GM19372 (cell line): ENCODE measurements at regions not wholly inside any gene's neighbourhood (a gene's known extent, or its start where the extent isn't known, plus 50 kb on each side); places are given as distances from the start of the nearest gene placed in this dataset.
A peak's percentile ranks its signal among the peaks of the same experiment; 100 is the strongest.
"Not testable (repeated sequence)": the region's sequence is repeated elsewhere in the genome, so short reads cannot be mapped to it uniquely, and the experiment has no call there.

Experiments used
- ATAC-seq: cut with Tn5 transposase; IDR thresholded peaks from one replicate; pipeline ENCODE4 v1.9.1; 2021; ENCODE audit warnings: mild to moderate bottlenecking, low read depth, moderate library complexity; ENCODE audit not compliant: unreplicated experiment

DNA sequence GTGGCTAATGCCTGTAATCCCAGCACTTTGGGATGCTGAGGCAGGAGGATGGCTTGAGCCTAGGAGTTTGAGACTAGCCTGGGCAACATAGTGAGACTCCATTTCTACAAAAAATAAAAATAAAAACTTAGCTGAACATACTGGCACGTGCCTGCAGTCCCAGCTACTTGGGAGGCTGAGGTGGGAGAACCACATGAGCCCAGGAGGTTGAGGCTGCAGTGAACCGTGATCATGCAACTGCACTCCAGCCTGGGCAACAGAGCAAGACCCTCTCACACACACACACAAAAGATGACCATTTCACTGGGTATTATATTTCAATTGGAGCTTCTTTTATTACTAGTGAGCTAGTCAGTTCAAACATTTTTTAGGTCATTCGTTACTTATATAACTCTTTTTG, 116.9 kb upstream of the SLC35F3 start:
- ATAC-seq, result no peak

DNA sequence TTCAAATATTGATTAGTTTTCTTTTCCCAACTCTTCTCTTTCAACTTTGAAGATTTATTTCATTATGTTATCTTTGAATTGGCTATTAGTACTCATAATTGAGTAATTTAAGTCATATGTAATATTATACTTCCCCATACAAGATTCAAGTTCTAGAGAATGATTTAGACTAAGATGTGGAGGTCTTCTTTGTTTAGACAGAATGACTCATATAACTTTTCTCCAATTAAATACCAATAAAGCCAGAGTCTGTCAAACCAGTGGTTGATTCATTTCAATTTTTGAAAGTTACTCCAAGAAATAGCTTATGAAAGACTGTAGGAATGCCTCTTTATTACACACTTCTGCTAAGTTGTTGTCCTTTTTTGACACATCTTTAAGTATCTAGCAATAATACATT, 115.8 kb upstream of the SLC35F3 start:
- ATAC-seq, result no peak

DNA sequence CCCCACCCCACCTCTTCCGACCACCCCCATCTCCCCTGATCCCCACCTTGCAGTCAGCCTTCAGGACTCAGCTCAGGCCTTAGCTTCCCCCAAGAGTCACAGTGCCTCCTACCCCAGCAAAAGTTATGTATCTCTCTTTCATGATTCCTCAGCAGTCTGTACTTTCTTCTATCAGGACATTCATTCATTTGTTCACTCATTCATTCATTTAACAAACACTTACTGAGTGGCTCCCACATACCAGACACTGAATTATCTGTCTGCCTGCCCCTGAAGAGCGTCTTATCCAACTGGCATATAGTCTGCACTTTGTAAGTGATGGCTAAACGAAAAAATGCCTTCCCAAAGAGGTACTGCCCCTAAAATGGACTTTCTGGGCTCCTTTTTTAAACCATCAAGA, 114.4 kb upstream of the SLC35F3 start:
- no peak for ATAC-seq

DNA sequence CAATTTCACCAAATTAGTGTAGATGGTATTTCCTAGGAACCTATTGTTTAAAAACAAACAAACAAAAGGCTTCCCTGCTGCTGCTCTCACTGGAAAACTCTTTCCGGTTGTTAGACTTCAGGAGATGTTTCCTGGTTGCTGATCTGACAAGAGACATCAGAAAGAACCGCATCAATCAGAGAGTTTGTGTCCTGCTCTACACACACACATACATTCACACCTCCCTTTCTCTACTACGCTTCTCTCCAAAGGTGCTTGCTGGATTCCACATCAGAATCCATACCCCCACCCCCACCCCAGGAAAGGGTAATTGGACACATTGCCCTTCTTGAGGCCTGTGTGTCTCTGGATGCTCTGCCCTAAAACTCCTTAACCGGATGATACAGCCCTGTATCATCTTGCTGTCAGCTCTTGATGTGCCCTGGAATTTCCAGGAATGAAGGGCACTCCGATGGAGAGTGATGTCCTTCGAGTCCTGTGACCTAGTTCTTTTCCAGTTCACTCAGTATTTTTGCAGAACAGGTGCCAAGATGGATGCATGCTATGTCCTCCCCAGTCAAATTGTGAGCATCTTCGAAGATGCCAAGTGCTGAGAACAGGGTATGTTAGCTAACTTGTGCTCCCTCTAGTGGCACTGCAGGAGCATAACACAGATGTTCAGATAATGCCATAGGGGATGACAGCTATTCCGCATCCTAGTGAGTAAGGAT, 113.7 kb upstream of the SLC35F3 start:
- ATAC-seq, result peak; percentile 91

DNA sequence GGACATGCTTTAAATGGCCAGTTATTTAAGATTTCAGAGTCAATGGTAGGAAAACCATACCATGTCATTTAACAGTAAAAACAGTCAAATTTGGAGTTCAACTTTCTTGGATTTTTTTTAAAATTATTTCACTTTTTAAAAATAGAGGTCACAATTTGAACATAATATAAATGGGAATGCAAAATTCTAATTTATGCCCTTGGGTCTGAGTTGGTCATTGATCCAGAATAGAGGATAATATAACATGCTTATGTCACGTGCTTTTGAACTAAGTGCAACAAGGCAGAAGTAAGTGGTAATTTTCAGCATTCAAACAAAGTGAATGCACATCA, 113.1 kb upstream of the SLC35F3 start:
- ATAC-seq, result no peak

DNA sequence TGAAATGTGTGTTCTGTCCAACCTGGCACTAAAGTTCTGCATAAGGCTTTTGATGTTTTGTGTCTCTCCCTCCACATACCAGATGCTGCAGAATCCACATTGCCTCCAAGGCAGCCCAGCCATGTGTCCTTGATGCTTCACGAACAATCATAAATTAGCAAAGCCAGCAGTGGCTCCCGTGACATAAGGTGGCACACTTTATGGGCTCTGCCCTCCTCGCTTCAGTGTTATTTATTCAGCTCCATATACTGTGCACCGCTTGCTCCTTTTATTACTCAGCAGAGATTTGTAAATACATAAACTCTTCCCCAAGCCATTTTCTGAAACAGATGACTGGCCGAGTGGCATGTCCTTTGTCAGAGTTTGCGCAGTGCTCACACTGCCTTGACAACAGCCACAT, 112.8 kb upstream of the SLC35F3 start:
- ATAC-seq, result no peak

DNA sequence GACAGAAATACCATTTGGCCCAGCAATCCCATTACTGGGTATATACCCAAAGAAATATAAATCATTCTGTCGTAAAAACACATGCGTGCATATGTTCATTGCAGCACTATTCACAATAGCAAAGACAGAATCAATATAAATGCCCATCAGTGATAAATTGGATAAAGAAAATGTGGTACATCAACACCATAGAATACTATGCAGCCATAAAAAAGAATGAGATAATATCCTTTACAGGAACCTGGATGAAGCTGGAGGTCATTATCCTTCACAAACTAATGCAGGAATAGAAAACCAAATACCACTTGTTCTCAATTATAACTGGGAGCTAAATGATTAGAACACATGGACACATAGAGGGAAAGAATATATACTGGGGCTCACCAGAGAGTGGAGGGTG, 109.6 kb upstream of the SLC35F3 start:
- no peak for ATAC-seq

DNA sequence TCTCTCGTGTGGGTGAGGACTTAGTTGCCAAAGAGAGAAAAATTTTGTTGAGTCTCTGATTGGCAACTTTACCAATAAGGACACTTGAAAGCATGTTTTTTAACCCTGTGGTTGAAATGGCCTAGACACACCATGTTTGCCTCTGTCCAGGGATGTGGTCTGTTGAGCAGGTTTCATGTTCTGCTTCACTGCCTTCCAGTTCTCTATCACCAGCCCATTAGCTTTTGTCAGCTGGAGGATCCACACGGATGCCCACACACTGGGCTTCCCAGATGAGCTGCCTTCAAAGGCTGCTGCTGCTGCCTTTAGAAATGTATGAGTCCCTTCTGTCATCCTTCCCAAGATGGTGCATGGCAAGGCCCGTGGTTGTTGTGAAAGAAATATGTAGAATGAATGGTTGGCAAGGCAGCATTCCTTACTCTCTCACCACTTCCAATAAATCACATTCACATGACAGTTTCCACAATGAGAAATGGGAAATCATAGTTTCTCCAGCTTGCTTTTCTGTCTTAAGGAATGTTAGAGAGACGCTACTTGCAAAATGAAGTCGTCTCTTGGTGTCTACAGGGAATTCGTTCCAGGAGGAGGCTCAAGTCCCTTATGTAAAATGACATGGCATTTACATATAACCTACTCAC, 108.2 kb upstream of the SLC35F3 start:
- no peak for ATAC-seq

DNA sequence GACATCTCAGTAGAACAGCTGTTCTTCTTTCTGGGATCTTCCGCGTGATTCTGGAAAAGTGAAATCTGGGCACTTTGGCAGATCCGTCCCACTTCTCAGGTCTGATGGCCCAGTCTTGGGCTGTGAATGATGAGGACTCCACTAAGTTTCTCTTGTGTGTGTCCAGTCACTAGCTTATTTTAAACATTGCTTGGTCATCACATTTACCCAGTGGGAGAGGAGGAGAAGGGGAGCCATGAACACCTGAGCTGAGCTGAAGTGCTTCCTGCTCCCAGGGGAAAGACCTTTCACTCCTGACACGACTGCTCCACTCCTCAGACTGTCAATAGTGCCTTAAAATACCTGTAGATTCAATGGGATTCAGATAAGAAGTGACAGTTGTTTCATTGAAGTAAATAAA, 101.9 kb upstream of the SLC35F3 start:
- ATAC-seq, result no peak

DNA sequence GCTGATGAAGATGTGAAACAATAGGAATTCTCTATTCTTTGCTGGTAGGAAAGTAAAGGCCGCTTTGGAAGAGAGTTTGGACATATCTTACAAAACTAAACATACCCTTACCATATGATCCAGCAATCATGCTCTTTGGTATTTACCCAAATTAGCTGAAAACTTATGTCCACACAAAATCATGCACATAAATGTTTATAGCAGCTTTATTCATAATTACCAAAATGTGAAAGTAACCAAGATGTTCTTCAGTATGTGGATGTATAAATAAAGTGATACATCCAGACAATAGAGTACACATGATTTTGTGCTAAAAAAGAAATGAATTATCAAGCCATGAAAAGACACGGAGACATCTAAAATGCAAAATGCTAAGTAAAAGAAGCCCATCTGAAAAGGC, 98.7 kb upstream of the SLC35F3 start:
- no peak for ATAC-seq

DNA sequence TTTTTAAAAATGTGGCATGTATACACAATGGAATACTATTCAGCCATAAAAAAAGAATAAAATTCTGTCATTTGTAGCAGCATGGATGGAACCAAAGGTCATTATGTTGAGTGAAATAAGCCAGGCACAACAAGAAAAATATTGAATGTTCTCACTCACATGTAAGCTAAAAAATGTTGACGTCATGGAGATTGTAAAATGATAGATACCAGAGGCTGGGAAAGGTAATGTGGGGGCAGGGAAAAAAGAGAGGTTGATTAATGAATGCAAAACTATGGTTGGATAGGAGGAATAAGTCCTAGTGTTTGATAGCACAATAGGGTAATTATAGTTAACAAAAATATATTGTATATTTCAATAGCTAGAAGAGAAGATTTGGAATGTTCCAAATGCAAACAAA, 89.1 kb upstream of the SLC35F3 start:
- no peak for ATAC-seq

DNA sequence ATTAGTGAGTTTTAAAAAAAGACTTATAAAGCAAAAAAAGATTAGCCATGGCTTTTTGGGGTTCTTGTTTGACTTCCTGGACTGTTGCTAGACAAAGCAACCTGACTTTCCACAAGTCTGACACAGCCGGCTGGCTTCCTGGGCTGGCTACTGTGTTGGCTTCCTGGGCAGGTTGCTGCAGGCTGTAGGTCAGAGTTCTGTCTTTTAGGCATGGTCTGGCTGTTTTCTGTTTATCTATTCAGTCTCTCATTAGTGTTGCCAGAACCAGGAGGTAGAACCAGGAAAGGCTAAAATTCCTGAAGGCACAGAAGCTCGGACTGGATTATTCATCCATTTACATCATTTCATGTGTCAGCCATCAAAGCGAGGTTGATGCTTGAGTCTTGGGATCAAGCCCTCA, 88.6 kb upstream of the SLC35F3 start:
- ATAC-seq, result no peak

DNA sequence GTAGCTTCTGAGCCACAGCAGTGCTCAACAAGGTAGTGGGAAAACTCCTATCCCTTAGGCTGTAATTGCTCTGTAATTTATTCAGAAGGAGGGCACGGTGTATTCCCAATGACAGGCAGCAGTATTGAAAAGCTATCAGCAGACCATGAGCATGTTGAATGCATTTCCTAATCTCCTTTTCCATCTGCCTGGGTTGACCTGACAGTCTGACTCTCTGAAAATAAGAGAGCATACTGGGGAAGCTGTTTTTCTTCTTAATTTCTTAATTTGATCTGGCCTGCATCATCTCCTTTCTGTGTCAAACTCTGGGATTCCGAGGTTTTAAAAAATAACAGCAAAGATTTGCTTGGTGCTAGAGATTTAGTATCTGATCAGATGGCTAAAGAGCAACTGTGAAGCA, 88.1 kb upstream of the SLC35F3 start:
- ATAC-seq, result no peak

DNA sequence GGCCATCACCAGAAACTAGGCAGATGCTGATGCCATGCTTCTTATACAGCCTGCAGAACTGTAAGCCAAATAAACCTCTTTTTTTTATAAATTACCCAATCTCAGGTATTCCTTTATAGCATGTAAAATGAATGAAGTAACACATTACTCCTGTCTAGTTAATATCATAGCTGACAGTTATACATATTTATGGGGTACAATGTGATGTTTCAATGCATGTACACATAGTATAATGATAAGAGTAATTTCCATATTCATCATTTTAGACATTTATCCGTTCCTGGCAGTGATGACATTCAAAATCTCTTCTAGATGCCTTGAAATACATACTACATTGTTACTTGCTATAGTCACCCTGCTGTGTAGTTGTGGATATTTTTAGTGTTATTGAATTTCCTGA, 85.4 kb upstream of the SLC35F3 start:
- no peak for ATAC-seq

DNA sequence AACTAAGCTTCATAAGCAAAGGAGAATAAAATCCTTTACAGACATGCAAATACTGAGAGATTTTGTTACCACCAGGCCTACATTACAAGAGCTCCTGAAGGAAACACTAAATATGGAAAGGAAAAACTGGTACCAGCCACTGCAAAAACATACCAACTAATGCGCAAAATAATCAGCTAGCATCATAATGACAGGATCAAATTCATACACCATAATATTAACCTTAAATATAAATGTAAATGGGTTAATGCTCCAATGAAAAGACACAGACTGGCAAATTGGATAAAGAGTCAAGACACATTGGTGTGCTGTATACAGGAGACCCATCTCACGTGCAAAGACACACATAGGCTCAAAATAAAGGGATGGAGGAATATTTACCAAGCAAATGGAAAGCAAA, 80.3 kb upstream of the SLC35F3 start:
- ATAC-seq, result not testable (repeated sequence)

DNA sequence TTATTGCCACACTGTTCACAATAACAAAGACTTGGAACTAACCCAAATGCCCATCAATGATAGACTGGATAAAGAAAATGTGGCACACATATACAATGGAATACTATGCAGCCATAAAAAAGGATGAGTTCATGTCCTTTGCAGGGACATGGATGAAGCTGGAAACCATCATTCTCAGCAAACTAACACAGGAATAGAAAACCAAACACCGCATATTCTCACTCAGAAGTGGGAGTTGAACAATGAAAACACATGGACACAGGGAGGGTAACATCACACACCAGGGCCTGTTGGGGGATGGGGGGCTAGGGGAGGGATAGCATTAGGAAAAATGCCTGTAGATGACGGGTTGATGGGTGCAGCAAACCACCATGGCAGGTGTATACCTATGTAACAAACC, 76.5 kb upstream of the SLC35F3 start:
- not testable (repeated sequence) for ATAC-seq

DNA sequence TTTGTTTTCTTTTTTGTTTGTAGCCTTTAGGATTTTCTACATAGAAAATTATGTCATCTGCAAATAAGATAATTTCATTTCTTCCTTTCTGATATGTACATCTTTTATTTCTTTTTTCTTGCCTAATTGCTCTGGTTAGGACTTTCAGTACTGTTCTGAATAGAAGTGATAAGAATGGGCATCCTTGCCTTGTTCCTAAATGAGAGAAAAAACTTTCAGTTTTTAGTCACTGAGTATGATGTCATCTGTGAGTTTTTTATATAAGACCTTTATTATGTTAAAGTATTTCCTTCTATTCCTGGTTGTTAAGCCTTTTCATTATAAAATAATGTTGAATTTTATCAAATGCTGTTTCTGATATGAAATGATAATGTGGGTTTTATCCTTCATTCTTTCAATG, 76.0 kb upstream of the SLC35F3 start:
- no peak for ATAC-seq

DNA sequence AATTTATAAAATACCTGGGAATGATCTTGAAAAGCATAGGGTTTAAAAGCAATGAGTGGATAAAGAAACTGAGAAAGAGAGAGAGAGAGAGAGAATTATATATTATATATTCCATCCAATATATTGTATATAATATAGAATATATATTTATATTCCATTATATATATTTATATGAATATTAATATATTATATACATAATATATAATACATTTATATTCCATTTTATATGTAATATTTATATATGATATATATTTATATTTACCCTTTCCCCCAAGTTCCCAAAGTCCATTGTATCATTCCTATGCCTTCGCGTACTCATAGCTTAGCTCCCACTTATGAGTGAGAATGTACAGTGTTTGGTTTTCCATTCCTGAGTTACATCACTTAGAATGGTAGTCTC, 69.9 kb upstream of the SLC35F3 start:
- no peak for ATAC-seq

DNA sequence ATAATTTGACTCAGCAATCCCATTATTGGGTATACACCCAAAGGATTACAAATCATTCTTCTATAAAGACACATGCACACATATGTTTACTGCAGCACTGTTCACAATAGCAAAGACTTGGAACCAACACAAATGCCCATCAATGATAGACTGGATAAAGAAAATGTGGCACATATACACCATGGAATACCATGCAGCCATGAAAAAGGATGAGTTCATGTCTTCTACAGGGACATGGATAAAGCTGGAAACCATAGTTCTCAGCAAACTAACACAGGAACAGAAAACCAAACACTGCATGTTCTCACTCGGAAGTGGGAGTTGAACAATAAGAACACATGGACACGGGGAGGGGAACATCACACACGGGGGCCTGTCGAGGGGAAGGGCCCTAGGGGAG, 66.3 kb upstream of the SLC35F3 start:
- ATAC-seq, result not testable (repeated sequence)

DNA sequence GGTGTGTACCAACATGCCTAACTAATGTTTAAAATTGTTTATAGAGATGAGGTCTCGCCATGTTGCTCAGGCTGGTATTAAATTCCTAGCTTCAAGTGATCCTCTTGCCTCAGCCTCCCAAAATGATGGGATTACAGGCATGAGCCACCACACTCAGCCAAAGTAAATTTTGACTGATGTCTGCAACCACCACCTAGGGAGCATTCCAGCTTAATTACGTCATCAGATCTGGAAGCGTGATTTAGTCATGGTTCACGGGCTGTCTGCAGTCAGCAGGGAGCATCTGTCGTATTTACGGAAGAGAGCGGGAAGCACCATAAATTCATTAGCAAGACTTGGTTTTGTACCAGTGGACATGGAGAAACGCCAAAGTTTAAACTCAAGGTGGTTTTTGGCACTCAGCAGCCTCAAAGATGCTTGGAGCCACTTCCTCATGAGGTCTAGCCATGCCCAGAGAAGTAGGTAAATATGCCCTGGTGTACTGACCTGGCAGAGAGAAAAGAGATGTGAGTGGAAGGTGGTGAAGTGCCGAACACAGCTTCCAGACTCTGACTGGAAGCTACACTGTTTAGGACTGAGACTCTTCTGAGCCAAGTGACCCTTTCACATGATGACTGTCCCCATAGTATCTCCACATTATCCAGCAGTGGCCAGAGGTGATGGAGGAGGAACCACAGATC, 60.8 kb upstream of the SLC35F3 start:
- no peak for ATAC-seq

DNA sequence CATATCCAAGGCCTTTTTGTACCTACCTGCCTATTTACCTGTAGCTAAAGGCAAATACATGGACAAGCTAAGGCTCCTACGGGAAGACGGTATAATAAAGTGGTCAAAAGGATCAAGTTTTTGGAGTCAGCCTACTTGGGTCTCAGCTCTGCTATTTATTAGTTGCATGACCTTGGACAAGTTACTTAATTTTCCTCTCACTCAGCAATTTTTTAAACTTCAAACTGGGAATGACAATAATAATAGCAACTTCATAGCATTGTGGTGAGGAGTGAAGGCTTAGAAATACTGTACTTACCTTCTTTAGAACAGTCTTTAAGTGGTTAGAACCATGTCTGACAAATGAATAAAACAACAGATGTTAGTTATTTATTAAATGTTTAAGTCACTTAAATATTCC, 60.2 kb upstream of the SLC35F3 start:
- ATAC-seq, result no peak

DNA sequence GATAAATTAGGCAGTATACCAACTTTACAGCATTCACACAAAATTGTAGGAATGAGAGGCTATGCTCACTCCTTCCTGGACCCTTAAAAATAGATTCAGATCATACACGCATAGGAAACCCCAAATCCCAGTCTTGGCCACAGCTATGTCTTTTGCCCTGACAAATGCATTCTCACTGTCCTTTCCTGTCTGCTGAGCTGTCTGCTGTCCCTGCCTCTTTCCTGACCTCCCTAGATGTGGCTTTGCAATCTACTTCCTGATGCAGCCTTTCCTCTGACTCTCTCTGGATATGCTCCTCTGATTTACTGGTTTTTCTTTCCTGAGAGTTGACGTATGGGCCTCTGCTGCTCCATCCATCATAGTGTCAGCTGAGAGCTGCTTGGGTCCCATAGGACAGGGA, 59.8 kb upstream of the SLC35F3 start:
- ATAC-seq, result no peak
